Mesenchymal stem cell (in vitro differentiated cells and primary cell): ENCODE measurements at regions not wholly inside any gene's neighbourhood (a gene's known extent, or its start where the extent isn't known, plus 50 kb on each side); places are given as distances from the start of the nearest gene placed in this dataset.
A peak's percentile ranks its signal among the peaks of the same experiment; 100 is the strongest.

ENCODE experiments used
- DNase-seq: peaks from one replicate; pipeline ENCODE4 v3.0.0-alpha.2; 2013
- H2AFZ ChIP-seq: one replicate; pipeline ENCODE4 v1.6.1; 2013; ENCODE audit warnings: low read depth, mild to moderate bottlenecking, control low read depth, inconsistent platforms, low read length, moderate library complexity
- H2AK5ac ChIP-seq: 2 replicates; pipeline ENCODE4 v1.6.1; 2013; ENCODE audit warnings: low read length, moderate library complexity, mild to moderate bottlenecking, inconsistent platforms; ENCODE audit not compliant: severe bottlenecking
- H2BK120ac ChIP-seq: one replicate; pipeline ENCODE4 v1.6.1; 2013; ENCODE audit warnings: low read depth, mild to moderate bottlenecking, inconsistent platforms, low read length, moderate library complexity
- H2BK12ac ChIP-seq, 2 experiments: one replicate each; pipeline ENCODE4 v1.6.1; 2013; ENCODE audit warnings: inconsistent platforms in 2 of 2, low read length in 2 of 2, mild to moderate bottlenecking in 2 of 2, moderate library complexity in 2 of 2, control low read depth in 1 of 2
- H2BK15ac ChIP-seq: one replicate; pipeline ENCODE4 v1.6.1; 2013; ENCODE audit warnings: mild to moderate bottlenecking, low read depth, inconsistent platforms; ENCODE audit not compliant: poor library complexity, severe bottlenecking
- H2BK5ac ChIP-seq: 2 replicates; pipeline ENCODE4 v1.6.1; 2013; ENCODE audit warnings: low read depth, mild to moderate bottlenecking, low read length, control low read depth, inconsistent platforms; ENCODE audit not compliant: poor library complexity, severe bottlenecking
- H3K14ac ChIP-seq, 2 experiments: one replicate each; pipeline ENCODE4 v1.6.1; 2013; ENCODE audit warnings: inconsistent platforms in 2 of 2, low read length in 2 of 2, control low read depth in 1 of 2, mild to moderate bottlenecking in 1 of 2, moderate library complexity in 1 of 2
- H3K18ac ChIP-seq, 2 experiments: one replicate each; pipeline ENCODE4 v1.6.1; 2013; ENCODE audit warnings: inconsistent platforms in 2 of 2, low read length in 2 of 2, control low read depth in 1 of 2, low read depth in 1 of 2, mild to moderate bottlenecking in 1 of 2
- H3K23ac ChIP-seq, 2 experiments: one replicate each; pipeline ENCODE4 v1.6.1; 2013; ENCODE audit warnings: inconsistent platforms in 2 of 2, low read length in 2 of 2, mild to moderate bottlenecking in 2 of 2, moderate library complexity in 2 of 2, control low read depth in 1 of 2
- H3K27ac ChIP-seq: 2 replicates; pipeline ENCODE4 v1.5.1; 2013; ENCODE audit warnings: mild to moderate bottlenecking, moderate library complexity, low read length, control low read depth, inconsistent platforms; ENCODE audit not compliant: poor library complexity, severe bottlenecking
- H3K27me3 ChIP-seq, 2 experiments: 2 replicates each; pipeline versions ENCODE4 v1.6.1 to v1.7.0; 2013; ENCODE audit warnings: low read length in 2 of 2, mild to moderate bottlenecking in 2 of 2, moderate library complexity in 2 of 2, control low read depth in 1 of 2, inconsistent platforms in 1 of 2; ENCODE audit not compliant: control insufficient read depth in 1 of 2, insufficient read depth in 1 of 2
- H3K36me3 ChIP-seq, 2 experiments: 2 replicates each; pipeline versions ENCODE4 v1.6.1 to v1.7.0; 2013; ENCODE audit warnings: low read length in 2 of 2, control low read depth in 1 of 2, inconsistent platforms in 1 of 2, low read depth in 1 of 2, mild to moderate bottlenecking in 1 of 2; ENCODE audit not compliant: insufficient read depth in 2 of 2, control insufficient read depth in 1 of 2
- H3K4ac ChIP-seq, 2 experiments: one replicate each; pipeline ENCODE4 v1.6.1; 2013; ENCODE audit warnings: inconsistent platforms in 2 of 2, low read length in 2 of 2, mild to moderate bottlenecking in 2 of 2, moderate library complexity in 2 of 2, control low read depth in 1 of 2, low read depth in 1 of 2
- H3K4me1 ChIP-seq: 2 replicates; pipeline ENCODE4 v1.6.1; 2013; ENCODE audit warnings: low read depth, low read length, control low read depth; ENCODE audit not compliant: control insufficient read depth, insufficient read depth
- H3K4me2 ChIP-seq: 2 replicates; pipeline ENCODE4 v1.6.1; 2013; ENCODE audit warnings: low read length, mild to moderate bottlenecking, inconsistent platforms; ENCODE audit not compliant: poor library complexity, severe bottlenecking
- H3K4me3 ChIP-seq, 2 experiments: 2 replicates each; pipeline versions ENCODE4 v1.5.1 to v1.7.0; 2013; ENCODE audit warnings: low read length in 2 of 2, mild to moderate bottlenecking in 2 of 2, control low read depth in 1 of 2, low read depth in 1 of 2; ENCODE audit not compliant: insufficient read depth in 1 of 2
- H3K79me1 ChIP-seq: replicated peaks from 2 replicates; pipeline ENCODE4 v1.6.1; 2013; ENCODE audit warnings: mild to moderate bottlenecking, control low read depth, low read length, inconsistent platforms; ENCODE audit not compliant: poor library complexity, severe bottlenecking
- H3K9ac ChIP-seq: 2 replicates; pipeline ENCODE4 v1.7.0; 2013; ENCODE audit warnings: mild to moderate bottlenecking, low read length, moderate library complexity
- H3K9me3 ChIP-seq: 2 replicates; pipeline ENCODE4 v1.7.0; 2013; ENCODE audit warnings: mild to moderate bottlenecking, low read length; ENCODE audit not compliant: control insufficient read depth
- H4K8ac ChIP-seq: one replicate; pipeline ENCODE4 v1.6.1; 2013; ENCODE audit warnings: inconsistent platforms, mild to moderate bottlenecking, low read length, moderate library complexity
- H4K91ac ChIP-seq: one replicate; pipeline ENCODE4 v1.6.1; 2013; ENCODE audit warnings: mild to moderate bottlenecking, low read length, inconsistent platforms
- WGBS: methylation state at CpG from one replicate; pipeline ENCODE4 v1.1.7; 2013; ENCODE audit warnings: mixed read lengths; 5-methylcytosine and 5-hydroxymethylcytosine counted together

DNA sequence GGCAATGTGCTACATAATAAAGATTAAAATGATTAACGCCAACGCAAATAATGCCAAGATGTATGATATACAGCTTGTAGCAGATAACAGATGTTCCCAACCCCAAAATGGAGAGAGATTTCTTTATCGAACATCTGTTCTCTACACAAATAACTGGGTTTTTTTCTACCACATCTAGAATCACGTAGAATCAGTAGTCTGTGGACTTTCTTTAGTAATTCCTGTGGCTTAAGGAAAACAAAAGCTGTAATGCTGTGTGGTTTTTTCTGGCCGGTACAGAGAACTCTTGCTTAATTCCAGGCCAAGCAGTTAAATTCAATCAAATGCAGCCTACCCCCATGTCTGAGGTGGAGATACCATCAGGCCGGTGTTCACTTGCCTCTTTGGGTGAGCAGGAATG is 303.4 kb downstream of the FAT3 start:
- no peak overlapping the region for H2BK5ac ChIP-seq
- H3K23ac ChIP-seq: no peak overlapping the region
- H2AK5ac ChIP-seq: no peak overlapping the region
- H2BK12ac ChIP-seq: no peak overlapping the region
- H3K14ac ChIP-seq: no peak overlapping the region
- H3K9me3 ChIP-seq: no peaks in the 10 kb centered on the region
- 92% methylated on average over 4 of the region's 6 CpGs for WGBS
- no peaks in the 10 kb centered on the region for H3K36me3 ChIP-seq
- H3K27ac ChIP-seq: peak overlapping the region; percentile 30
- no peak overlapping the region for H2BK120ac ChIP-seq
- H2BK15ac ChIP-seq: no peak overlapping the region
- peak overlapping the region; percentile 8 for H3K9ac ChIP-seq
- no peaks in the 10 kb centered on the region for H3K79me1 ChIP-seq
- H3K4me2 ChIP-seq: no peak overlapping the region
- H3K4me3 ChIP-seq: peak overlapping the region in 1 of 2 experiments; percentile 28
- no peak for DNase-seq
- H2AFZ ChIP-seq: no peak overlapping the region
- no peak overlapping the region for H3K18ac ChIP-seq
- H3K27me3 ChIP-seq: no peaks in the 10 kb centered on the region
- H3K4me1 ChIP-seq: no peaks in the 10 kb centered on the region
- H4K8ac ChIP-seq: no peak overlapping the region
- no peak overlapping the region for H4K91ac ChIP-seq
- H3K4ac ChIP-seq: no peak overlapping the region

DNA sequence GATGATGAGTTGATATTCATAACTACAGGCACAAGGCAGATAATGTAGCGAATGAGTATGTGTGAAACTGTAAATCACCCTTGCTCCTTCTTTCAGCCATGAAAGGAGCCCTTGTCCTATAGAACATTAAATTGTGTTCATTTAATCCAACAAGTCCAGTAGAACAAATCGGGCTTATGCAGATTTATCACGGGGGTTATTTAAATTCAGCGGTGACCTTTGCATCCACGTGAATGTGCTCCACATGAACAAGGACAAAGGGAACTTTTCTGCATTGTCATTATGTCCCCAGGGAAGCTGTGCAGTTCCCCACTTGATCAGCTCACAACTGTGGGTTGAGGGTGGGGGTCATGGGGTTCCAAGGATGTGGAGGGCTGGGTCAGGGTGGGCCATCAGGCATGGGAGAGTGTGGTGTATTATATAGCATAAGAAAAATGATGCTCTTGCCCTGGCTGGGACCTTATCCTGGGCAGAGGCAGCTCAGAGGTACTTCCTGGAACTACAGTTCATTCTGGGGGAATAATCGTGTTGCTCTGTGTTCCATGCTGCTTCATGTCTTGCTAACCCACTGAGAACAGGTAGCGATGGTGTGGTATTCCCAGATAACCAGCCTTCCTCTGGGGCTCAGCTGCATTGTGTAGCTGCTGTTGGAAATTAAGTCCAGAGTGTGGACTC is 306.6 kb downstream of the FAT3 start:
- Histone ChIP-seq H3K18ac (no peak overlapping the region), H3K9ac (no peak overlapping the region), H3K79me1 (no peaks in the 10 kb centered on the region), H3K4me3 (no peak overlapping the region), H2BK120ac (no peak overlapping the region), H3K27ac (no peak overlapping the region), H3K4me2 (no peak overlapping the region), H3K4ac (no peak overlapping the region), H3K9me3 (no peaks in the 10 kb centered on the region), H2AK5ac (no peak overlapping the region), H3K4me1 (no peaks in the 10 kb centered on the region), H2BK15ac (no peak overlapping the region), H2BK5ac (no peak overlapping the region), H3K23ac (no peak overlapping the region), H4K8ac (no peak overlapping the region), H2AFZ (no peak overlapping the region), H3K27me3 (no peaks in the 10 kb centered on the region), H3K36me3 (no peaks in the 10 kb centered on the region), H4K91ac (no peak overlapping the region), H3K14ac (no peak overlapping the region), H2BK12ac (no peak overlapping the region)
- WGBS: 88% methylated on average over 7 of the region's 7 CpGs
- no peak for DNase-seq

DNA sequence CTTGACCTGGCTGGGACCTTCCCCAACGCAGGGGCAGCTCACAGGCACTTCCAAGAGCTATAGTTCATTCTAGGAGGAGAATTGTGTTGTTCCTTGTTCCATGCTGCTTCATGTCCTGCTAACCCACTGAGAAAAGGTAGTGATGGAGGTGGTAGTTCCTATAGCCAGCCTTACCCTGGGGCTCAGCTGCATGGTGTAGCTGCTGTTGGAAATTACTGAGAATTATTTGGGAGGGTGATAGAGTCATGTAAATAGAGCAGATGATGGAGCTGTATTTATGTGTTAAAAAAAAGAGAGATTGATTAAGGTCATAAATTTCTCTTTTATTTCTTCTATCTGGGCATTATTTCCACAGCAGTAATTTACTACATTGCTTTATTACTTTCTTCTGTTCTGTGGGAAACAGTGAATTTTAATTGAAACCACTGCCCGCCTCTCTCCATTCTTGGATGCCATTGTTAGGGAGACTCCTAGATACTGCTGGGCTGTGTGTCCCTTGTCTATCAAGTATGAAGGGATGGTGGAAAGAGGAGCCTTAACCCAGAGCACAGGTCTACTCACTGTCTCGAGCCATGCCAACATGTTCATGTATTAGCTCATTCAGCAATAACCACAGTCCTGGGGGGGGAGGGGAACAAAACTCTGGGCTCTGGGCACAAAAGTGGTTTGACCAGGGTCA is 309.2 kb downstream of the FAT3 start:
- Histone ChIP-seq H2BK15ac (no peak overlapping the region), H3K4ac (no peak overlapping the region), H3K4me1 (no peaks in the 10 kb centered on the region), H3K9me3 (no peaks in the 10 kb centered on the region), H3K23ac (no peak overlapping the region), H2AK5ac (no peak overlapping the region), H3K27ac (no peak overlapping the region), H2BK12ac (no peak overlapping the region), H3K18ac (no peak overlapping the region), H2BK120ac (no peak overlapping the region), H2BK5ac (no peak overlapping the region), H4K91ac (no peak overlapping the region), H4K8ac (no peak overlapping the region), H3K4me2 (no peak overlapping the region), H3K4me3 (no peak overlapping the region), H3K9ac (no peak overlapping the region), H3K14ac (no peak overlapping the region), H2AFZ (no peak overlapping the region), H3K79me1 (no peaks in the 10 kb centered on the region), H3K36me3 (no peaks in the 10 kb centered on the region), H3K27me3 (no peaks in the 10 kb centered on the region)
- DNase-seq: no peak
- WGBS: 80% methylated on average over 3 of the region's 3 CpGs

DNA sequence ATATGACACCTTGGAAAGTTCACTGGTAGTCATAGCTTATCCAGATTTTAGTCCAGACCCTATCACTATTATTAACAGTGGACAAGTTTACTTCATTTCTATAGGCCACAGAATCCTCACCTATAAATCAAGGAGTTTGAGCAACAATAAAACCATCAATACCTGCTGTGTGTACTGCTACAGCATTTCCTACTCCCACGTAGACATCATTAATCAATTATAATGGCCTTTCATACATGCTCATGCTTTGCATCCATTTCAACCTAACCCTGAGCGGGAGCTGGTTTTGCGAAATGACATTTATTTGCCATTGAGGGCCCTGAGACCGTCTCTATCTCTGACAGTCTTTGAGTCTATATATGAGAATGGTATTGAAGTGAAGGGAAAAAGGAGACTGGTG is 312.3 kb downstream of the FAT3 start:
- no peaks in the 10 kb centered on the region for H3K9me3 ChIP-seq
- no peak overlapping the region for H4K8ac ChIP-seq
- no peak overlapping the region for H2BK120ac ChIP-seq
- no peak overlapping the region for H2AFZ ChIP-seq
- no peak overlapping the region for H3K9ac ChIP-seq
- no peaks in the 10 kb centered on the region for H3K79me1 ChIP-seq
- H3K27ac ChIP-seq: no peak overlapping the region
- H3K18ac ChIP-seq: no peak overlapping the region
- no peaks in the 10 kb centered on the region for H3K27me3 ChIP-seq
- H3K4me3 ChIP-seq: no peak overlapping the region
- no peak overlapping the region for H2AK5ac ChIP-seq
- H2BK12ac ChIP-seq: no peak overlapping the region
- H3K14ac ChIP-seq: no peak overlapping the region
- no peak overlapping the region for H2BK15ac ChIP-seq
- no peak overlapping the region for H2BK5ac ChIP-seq
- no peak overlapping the region for H3K23ac ChIP-seq
- 88% methylated on average over 4 of the region's 4 CpGs for WGBS
- DNase-seq: no peak
- H3K4ac ChIP-seq: no peak overlapping the region
- H3K4me1 ChIP-seq: no peaks in the 10 kb centered on the region
- no peak overlapping the region for H3K4me2 ChIP-seq
- no peaks in the 10 kb centered on the region for H3K36me3 ChIP-seq
- H4K91ac ChIP-seq: no peak overlapping the region
